ENCODE measurements at regions not wholly inside any gene's neighbourhood (a gene's known extent, or its start where the extent isn't known, plus 50 kb on each side); places are given as distances from the start of the nearest gene placed in this dataset.

- no peak overlapping the region for H3K9ac ChIP-seq (ENCODE audit: low read depth, low read length)
- no peaks in the 10 kb centered on the region for H3K4me1 ChIP-seq (ENCODE audit: insufficient read depth, low read length)
- no peaks in the 10 kb centered on the region for H3K9me3 ChIP-seq (ENCODE audit: control insufficient read depth, insufficient read depth, low read length)
- no peaks in the 10 kb centered on the region for H3K36me3 ChIP-seq (ENCODE audit: insufficient read depth, low read length)
These were observed 68.9 kb upstream of the ZSWIM2 start for GRCh38 chr2:186917866-186918265.

- no peak overlapping the region for H3K9ac ChIP-seq (ENCODE audit: low read depth, low read length)
- no peaks in the 10 kb centered on the region for H3K9me3 ChIP-seq (ENCODE audit: control insufficient read depth, insufficient read depth, low read length)
- no peaks in the 10 kb centered on the region for H3K36me3 ChIP-seq (ENCODE audit: insufficient read depth, low read length)
These were observed 64.9 kb upstream of the ZSWIM2 start for GRCh38 chr2:186913870-186914269.

GRCh38 chr2:186912979-186913378, 64.0 kb upstream of the ZSWIM2 start:
- Histone ChIP-seq H3K36me3 (ENCODE audit: insufficient read depth, low read length) (no peaks in the 10 kb centered on the region), H3K9ac (ENCODE audit: low read depth, low read length) (no peak overlapping the region), H3K9me3 (ENCODE audit: control insufficient read depth, insufficient read depth, low read length) (no peaks in the 10 kb centered on the region), H3K4me1 (ENCODE audit: insufficient read depth, low read length) (no peaks in the 10 kb centered on the region)

More at GRCh38 chr2:186913870-186914269, 64.9 kb upstream of the ZSWIM2 start:
- H3K4me1 ChIP-seq (ENCODE audit: insufficient read depth, low read length), result no peaks in the 10 kb centered on the region

GRCh38 chr2:186911551-186912085, 62.6 kb upstream of the ZSWIM2 start:
- Histone ChIP-seq H3K9me3 (ENCODE audit: control insufficient read depth, insufficient read depth, low read length) (no peaks in the 10 kb centered on the region), H3K4me1 (ENCODE audit: insufficient read depth, low read length) (no peaks in the 10 kb centered on the region), H3K9ac (ENCODE audit: low read depth, low read length) (no peak overlapping the region), H3K36me3 (ENCODE audit: insufficient read depth, low read length) (no peaks in the 10 kb centered on the region)

- Histone ChIP-seq H3K4me1 (ENCODE audit: insufficient read depth, low read length) (no peaks in the 10 kb centered on the region), H3K9me3 (ENCODE audit: control insufficient read depth, insufficient read depth, low read length) (no peaks in the 10 kb centered on the region), H3K36me3 (ENCODE audit: insufficient read depth, low read length) (no peaks in the 10 kb centered on the region), H3K9ac (ENCODE audit: low read depth, low read length) (no peak overlapping the region)
These were observed 62.0 kb upstream of the ZSWIM2 start for GRCh38 chr2:186910996-186911395.

- Histone ChIP-seq H3K9me3 (ENCODE audit: control insufficient read depth, insufficient read depth, low read length) (no peaks in the 10 kb centered on the region), H3K36me3 (ENCODE audit: insufficient read depth, low read length) (no peaks in the 10 kb centered on the region), H3K4me1 (ENCODE audit: insufficient read depth, low read length) (no peaks in the 10 kb centered on the region), H3K9ac (ENCODE audit: low read depth, low read length) (no peak overlapping the region)
These were observed 60.1 kb upstream of the ZSWIM2 start for GRCh38 chr2:186909095-186909494.

GRCh38 chr2:186907897-186908296, 58.9 kb upstream of the ZSWIM2 start:
- Histone ChIP-seq H3K9me3 (ENCODE audit: control insufficient read depth, insufficient read depth, low read length) (no peaks in the 10 kb centered on the region), H3K4me1 (ENCODE audit: insufficient read depth, low read length) (no peaks in the 10 kb centered on the region), H3K9ac (ENCODE audit: low read depth, low read length) (no peak overlapping the region), H3K36me3 (ENCODE audit: insufficient read depth, low read length) (no peaks in the 10 kb centered on the region)

- H3K9me3 ChIP-seq (ENCODE audit: control insufficient read depth, insufficient read depth, low read length), result no peaks in the 10 kb centered on the region
- no peak overlapping the region for H3K9ac ChIP-seq (ENCODE audit: low read depth, low read length)
- H3K36me3 ChIP-seq (ENCODE audit: insufficient read depth, low read length), result no peaks in the 10 kb centered on the region
- no peaks in the 10 kb centered on the region for H3K4me1 ChIP-seq (ENCODE audit: insufficient read depth, low read length)
These were observed 54.2 kb upstream of the ZSWIM2 start for GRCh38 chr2:186903216-186903615.
